Trophoblast cell (in vitro differentiated cells and primary cell): ENCODE measurements at regions not wholly inside any gene's neighbourhood (a gene's known extent, or its start where the extent isn't known, plus 50 kb on each side); places are given as distances from the start of the nearest gene placed in this dataset.
A peak's percentile ranks its signal among the peaks of the same experiment; 100 is the strongest.

Source experiments
- DNase-seq, 2 donors: peaks; one replicate each; pipeline ENCODE4 v3.0.0-alpha.2; 2016
- H2AFZ ChIP-seq: 2 replicates; pipeline ENCODE4 v1.6.1; 2013; ENCODE audit warnings: low read length, moderate library complexity, mild to moderate bottlenecking; ENCODE audit not compliant: insufficient read depth, poor library complexity
- H2AK5ac ChIP-seq: 2 replicates; pipeline ENCODE4 v1.6.1; 2013; ENCODE audit warnings: mild to moderate bottlenecking, low read length
- H2BK120ac ChIP-seq: 2 replicates; pipeline ENCODE4 v1.6.1; 2013; ENCODE audit warnings: low read length, mild to moderate bottlenecking, moderate library complexity; ENCODE audit not compliant: insufficient read depth, poor library complexity
- H2BK12ac ChIP-seq: 2 replicates; pipeline ENCODE4 v1.6.1; 2013; ENCODE audit warnings: mild to moderate bottlenecking, low read length, moderate library complexity
- H2BK5ac ChIP-seq: 2 replicates; pipeline ENCODE4 v1.6.1; 2013; ENCODE audit warnings: low read length, low read depth, moderate library complexity, mild to moderate bottlenecking; ENCODE audit not compliant: poor library complexity
- H3K14ac ChIP-seq: 2 replicates; pipeline ENCODE4 v1.6.1; 2013; ENCODE audit warnings: mild to moderate bottlenecking, low read length
- H3K18ac ChIP-seq: 2 replicates; pipeline ENCODE4 v1.6.1; 2013; ENCODE audit warnings: mild to moderate bottlenecking, low read length
- H3K23ac ChIP-seq: 2 replicates; pipeline ENCODE4 v1.6.1; 2013; ENCODE audit warnings: low read length
- H3K27ac ChIP-seq: 2 replicates; pipeline ENCODE4 v1.5.1; 2013; ENCODE audit warnings: low read depth, mild to moderate bottlenecking, inconsistent platforms, low read length, moderate library complexity
- H3K27me3 ChIP-seq: 2 replicates; pipeline ENCODE4 v1.6.1; 2013; ENCODE audit warnings: inconsistent platforms, mild to moderate bottlenecking, low read length, moderate library complexity; ENCODE audit not compliant: insufficient read depth
- H3K36me3 ChIP-seq, 2 experiments: 1 replicate in 1 of 2; 2 replicates in 1 of 2; pipeline ENCODE4 v1.6.1; 2013; ENCODE audit warnings: low read length in 2 of 2, mild to moderate bottlenecking in 2 of 2, moderate library complexity in 1 of 2; ENCODE audit not compliant: insufficient read depth in 2 of 2, control insufficient read depth in 1 of 2
- H3K4ac ChIP-seq: 2 replicates; pipeline ENCODE4 v1.6.1; 2013; ENCODE audit warnings: low read depth, mild to moderate bottlenecking, low read length, moderate library complexity
- H3K4me1 ChIP-seq, 2 experiments: 1 replicate in 1 of 2; 2 replicates in 1 of 2; pipeline ENCODE4 v1.6.1; 2013; ENCODE audit warnings: low read length in 2 of 2, mild to moderate bottlenecking in 2 of 2, moderate library complexity in 1 of 2; ENCODE audit not compliant: insufficient read depth in 2 of 2, control insufficient read depth in 1 of 2
- H3K4me2 ChIP-seq: 2 replicates; pipeline ENCODE4 v1.6.1; 2013; ENCODE audit warnings: inconsistent platforms, mild to moderate bottlenecking, low read length, moderate library complexity
- H3K4me3 ChIP-seq: 2 replicates; pipeline ENCODE4 v1.5.1; 2013; ENCODE audit warnings: mild to moderate bottlenecking, low read depth, low read length, inconsistent platforms
- H3K79me1 ChIP-seq: one replicate; pipeline ENCODE4 v1.6.1; 2013; ENCODE audit warnings: low read length
- H3K79me2 ChIP-seq: 2 replicates; pipeline ENCODE4 v1.6.1; 2013; ENCODE audit warnings: low read length, mild to moderate bottlenecking; ENCODE audit not compliant: control insufficient read depth, insufficient read depth, poor library complexity
- H3K9ac ChIP-seq: 2 replicates; pipeline ENCODE4 v1.6.1; 2013; ENCODE audit warnings: mild to moderate bottlenecking, low read length
- H3K9me3 ChIP-seq: 2 replicates; pipeline ENCODE4 v1.6.1; 2013; ENCODE audit warnings: low read depth, mild to moderate bottlenecking, control low read depth, inconsistent platforms, low read length; ENCODE audit not compliant: insufficient read depth
- H4K12ac ChIP-seq: 2 replicates; pipeline ENCODE4 v1.6.1; 2013; ENCODE audit warnings: low read depth, mild to moderate bottlenecking, low read length, moderate library complexity
- H4K8ac ChIP-seq: 2 replicates; pipeline ENCODE4 v1.6.1; 2013; ENCODE audit warnings: low read depth, mild to moderate bottlenecking, low read length, moderate library complexity
- H4K91ac ChIP-seq: one replicate; pipeline ENCODE4 v1.6.1; 2013; ENCODE audit warnings: low read depth, mild to moderate bottlenecking, low read length, moderate library complexity
- WGBS: extraction: QIAGEN DNeasy Blood & Tissue Kit; methylation state at CpG from one replicate; pipeline ENCODE4 v1.1.7; 2013; ENCODE audit warnings: missing lambda C conversion rate; ENCODE audit not compliant: insufficient read length, insufficient coverage; ENCODE audit errors: extremely low coverage; 5-methylcytosine and 5-hydroxymethylcytosine counted together

DNA sequence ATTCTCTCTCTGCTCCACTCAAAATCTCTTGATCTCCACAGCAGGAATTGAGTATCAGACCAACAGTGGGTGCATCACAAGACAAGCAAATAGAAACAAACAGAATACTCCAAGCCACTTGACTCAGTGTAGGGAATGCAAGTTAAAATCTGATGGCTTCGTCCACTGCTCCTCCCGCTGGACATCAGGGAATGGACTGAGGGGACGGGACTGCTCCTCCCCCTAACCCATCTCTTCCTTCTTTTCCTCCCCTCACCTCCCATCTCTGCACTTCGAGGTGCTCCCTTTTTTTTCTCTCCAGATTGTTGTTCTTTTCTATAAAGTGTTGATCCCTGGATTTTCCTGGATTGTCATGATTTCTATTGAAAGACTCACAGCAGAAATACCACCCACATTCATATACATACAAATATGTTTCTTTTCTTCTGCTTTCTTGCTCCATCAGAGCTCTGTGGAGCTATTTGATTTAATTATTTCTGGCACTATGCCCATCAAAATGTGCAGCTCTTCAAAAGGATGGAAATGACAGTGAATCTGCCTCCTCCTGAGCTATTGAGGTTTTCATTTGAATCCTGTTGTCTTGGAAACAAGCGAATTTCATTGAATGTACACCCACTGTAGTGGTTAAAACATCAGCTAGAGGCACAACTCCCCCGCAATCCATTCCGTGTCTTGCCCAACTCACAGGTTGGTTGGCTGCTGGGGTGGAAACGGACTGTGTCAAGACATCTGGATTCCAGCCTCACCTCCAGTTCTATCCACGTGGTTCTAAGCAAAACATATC lies 199.7 kb downstream of the SPTSSA start:
- no peak overlapping the region for H2BK5ac ChIP-seq
- no CpG with 5 or more reads among the region's 9 CpGs for WGBS
- peak overlapping the region; percentile 23 for H2BK12ac ChIP-seq
- no peaks in the 10 kb centered on the region for H3K9me3 ChIP-seq
- H3K9ac ChIP-seq, result no peak overlapping the region
- no peak overlapping the region for H4K12ac ChIP-seq
- H3K4me2 ChIP-seq, result no peak overlapping the region
- no peak overlapping the region for H4K8ac ChIP-seq
- H2AFZ ChIP-seq, result no peak overlapping the region
- H3K14ac ChIP-seq, result no peak overlapping the region
- H3K23ac ChIP-seq, result no peak overlapping the region
- no peak overlapping the region for H3K18ac ChIP-seq
- no peak overlapping the region for H2AK5ac ChIP-seq
- no peak overlapping the region for H4K91ac ChIP-seq
- no peak overlapping the region for H3K27ac ChIP-seq
- no peak for DNase-seq
- no peaks in the 10 kb centered on the region for H3K79me2 ChIP-seq
- no peak overlapping the region for H3K4me3 ChIP-seq
- H3K27me3 ChIP-seq, result no peaks in the 10 kb centered on the region
- peaks cover 2 to 4% of the 10 kb centered on the region in 2 experiments for H3K4me1 ChIP-seq
- no peaks in the 10 kb centered on the region for H3K79me1 ChIP-seq
- H2BK120ac ChIP-seq, result no peak overlapping the region
- no peak overlapping the region for H3K4ac ChIP-seq
- no peaks in the 10 kb centered on the region for H3K36me3 ChIP-seq

DNA sequence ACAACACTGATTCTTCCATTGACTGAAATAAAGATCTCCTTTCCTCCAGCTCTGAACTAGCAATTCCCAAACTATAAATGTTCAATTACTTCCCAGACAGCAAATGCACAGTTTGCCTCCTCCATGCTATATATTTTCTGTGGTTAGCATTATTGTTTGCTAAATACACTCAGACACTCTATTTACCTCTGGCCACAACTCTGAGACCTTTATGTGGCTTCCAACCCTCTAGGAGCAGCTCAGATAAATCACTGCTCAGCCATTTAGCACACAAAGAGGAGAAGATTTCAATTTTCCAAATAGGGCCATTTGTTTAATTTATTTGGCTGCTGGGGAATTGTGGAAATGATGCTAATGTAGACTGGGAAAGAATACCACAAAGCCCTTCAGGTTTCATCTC lies 202.0 kb downstream of the SPTSSA start:
- no peak overlapping the region for H4K91ac ChIP-seq
- H2BK12ac ChIP-seq, result no peak overlapping the region
- DNase-seq, result no peak
- H3K4me1 ChIP-seq, result peaks cover 2 to 7% of the 10 kb centered on the region in 2 experiments
- H3K23ac ChIP-seq, result no peak overlapping the region
- no peak overlapping the region for H3K27ac ChIP-seq
- H3K4me3 ChIP-seq, result no peak overlapping the region
- H3K9me3 ChIP-seq, result no peaks in the 10 kb centered on the region
- no peak overlapping the region for H2AFZ ChIP-seq
- H2AK5ac ChIP-seq, result no peak overlapping the region
- no peak overlapping the region for H2BK120ac ChIP-seq
- H4K12ac ChIP-seq, result no peak overlapping the region
- no peak overlapping the region for H3K9ac ChIP-seq
- H3K4me2 ChIP-seq, result no peak overlapping the region
- no peak overlapping the region for H3K18ac ChIP-seq
- H3K79me1 ChIP-seq, result peaks cover 2% of the 10 kb centered on the region
- no peak overlapping the region for H3K14ac ChIP-seq
- H2BK5ac ChIP-seq, result no peak overlapping the region
- H4K8ac ChIP-seq, result no peak overlapping the region
- no peaks in the 10 kb centered on the region for H3K79me2 ChIP-seq
- H3K27me3 ChIP-seq, result no peaks in the 10 kb centered on the region
- no peaks in the 10 kb centered on the region for H3K36me3 ChIP-seq
- H3K4ac ChIP-seq, result no peak overlapping the region

DNA sequence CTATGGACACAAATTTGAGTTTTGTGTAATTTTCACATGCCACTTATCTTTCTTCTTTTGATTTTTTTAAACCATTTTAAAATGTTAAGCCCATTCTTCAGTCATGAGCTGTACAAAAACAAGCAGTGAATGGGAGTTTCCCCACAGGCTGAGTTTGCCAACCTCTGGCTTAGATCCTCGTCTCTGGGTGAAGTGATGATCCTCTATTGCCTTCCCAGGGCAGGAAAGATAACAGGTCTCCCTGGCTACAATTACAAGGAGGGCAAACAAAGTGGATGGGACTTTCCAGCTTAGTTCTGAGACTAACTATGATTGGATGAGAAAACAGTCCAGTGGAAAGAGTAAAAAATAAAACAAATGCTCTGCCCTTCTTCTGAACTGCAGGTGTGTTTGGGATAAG lies 203.7 kb downstream of the SPTSSA start:
- WGBS, result no CpG with 5 or more reads among the region's 1 CpG

DNA sequence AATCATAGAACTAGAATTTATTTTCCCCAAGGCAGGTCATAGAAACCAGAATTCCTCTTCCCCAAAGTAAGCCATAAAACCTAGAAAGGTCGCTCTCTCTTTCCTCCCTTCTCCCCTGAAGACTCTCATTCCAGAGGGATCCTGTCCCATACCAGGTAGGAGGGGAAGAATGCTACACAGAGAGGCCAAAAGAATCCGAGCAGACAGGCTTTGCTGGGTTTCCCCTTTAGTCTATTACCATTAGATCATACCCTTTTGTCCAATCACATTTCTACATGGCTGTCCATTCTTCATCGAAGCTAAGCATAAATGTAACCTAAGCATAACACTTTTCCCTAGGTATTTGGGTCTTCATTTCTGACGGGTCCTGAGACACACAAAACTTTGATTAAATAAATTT lies 204.5 kb downstream of the SPTSSA start:
- H4K91ac ChIP-seq, result no peak overlapping the region
- peak overlapping the region; percentile 18 for H3K4me2 ChIP-seq
- WGBS, result no CpG with 5 or more reads among the region's 4 CpGs
- H2AFZ ChIP-seq, result no peak overlapping the region
- H3K4me3 ChIP-seq, result no peak overlapping the region
- no peaks in the 10 kb centered on the region for H3K36me3 ChIP-seq
- no peaks in the 10 kb centered on the region for H3K27me3 ChIP-seq
- peak overlapping the region; percentile 31 for H2BK120ac ChIP-seq
- H3K27ac ChIP-seq, result peak overlapping the region; percentile 83
- H4K8ac ChIP-seq, result no peak overlapping the region
- no peak overlapping the region for H2BK5ac ChIP-seq
- no peaks in the 10 kb centered on the region for H3K79me2 ChIP-seq
- H3K4ac ChIP-seq, result no peak overlapping the region
- no peak overlapping the region for H3K14ac ChIP-seq
- DNase-seq, result peak; percentile 92 to 97
- H3K23ac ChIP-seq, result no peak overlapping the region
- no peak overlapping the region for H2BK12ac ChIP-seq
- peaks cover 6 to 12% of the 10 kb centered on the region in 2 experiments for H3K4me1 ChIP-seq
- H3K79me1 ChIP-seq, result peaks cover 5% of the 10 kb centered on the region
- no peaks in the 10 kb centered on the region for H3K9me3 ChIP-seq
- H4K12ac ChIP-seq, result no peak overlapping the region
- H3K9ac ChIP-seq, result no peak overlapping the region
- H2AK5ac ChIP-seq, result no peak overlapping the region
- H3K18ac ChIP-seq, result no peak overlapping the region

More for the DNA sequence above, 203.7 kb downstream of the SPTSSA start:
- peaks cover 4 to 12% of the 10 kb centered on the region in 2 experiments for H3K4me1 ChIP-seq
- no peak overlapping the region for H2AFZ ChIP-seq
- H3K4me2 ChIP-seq, result no peak overlapping the region
- no peak overlapping the region for H3K4me3 ChIP-seq
- H3K27ac ChIP-seq, result peak overlapping the region; percentile 72
- DNase-seq, result peak; percentile 89 to 94
- no peak overlapping the region for H3K23ac ChIP-seq
- H3K18ac ChIP-seq, result no peak overlapping the region
- H4K12ac ChIP-seq, result no peak overlapping the region
- no peak overlapping the region for H3K9ac ChIP-seq
- no peaks in the 10 kb centered on the region for H3K9me3 ChIP-seq
- no peaks in the 10 kb centered on the region for H3K36me3 ChIP-seq
- no peaks in the 10 kb centered on the region for H3K27me3 ChIP-seq
- H3K4ac ChIP-seq, result peak overlapping the region; percentile 24
- H4K8ac ChIP-seq, result peak overlapping the region; percentile 39
- H3K79me1 ChIP-seq, result peaks cover 4% of the 10 kb centered on the region
- no peak overlapping the region for H4K91ac ChIP-seq
- H3K79me2 ChIP-seq, result no peaks in the 10 kb centered on the region
- H2BK12ac ChIP-seq, result peak overlapping the region; percentile 65
- H2AK5ac ChIP-seq, result no peak overlapping the region
- H2BK120ac ChIP-seq, result no peak overlapping the region
- peak overlapping the region; percentile 62 for H3K14ac ChIP-seq
- H2BK5ac ChIP-seq, result no peak overlapping the region
